CD8-positive, alpha-beta memory T cell (primary cell): ENCODE measurements at regions not wholly inside any gene's neighbourhood (a gene's known extent, or its start where the extent isn't known, plus 50 kb on each side); places are given as distances from the start of the nearest gene placed in this dataset.
"Not testable (repeated sequence)": the region's sequence is repeated elsewhere in the genome, so short reads cannot be mapped to it uniquely, and the experiment has no call there.

Source experiments
- CTCF ChIA-PET: fragments of 350-600 bp; sonication (Branson Sonifier 250); formaldehyde crosslinking; loops from one replicate; lab custom pipeline; 2021; ENCODE audit warnings: antibody characterized with exemption; lab: Charles Lee
- POLR2A ChIA-PET: fragments of 350-600 bp; sonication (Branson Sonifier 250); formaldehyde crosslinking; loops from one replicate; lab custom pipeline; 2021; ENCODE audit warnings: antibody characterized with exemption; lab: Charles Lee
- DNase-seq, 5 donors: peaks; one replicate each; pipeline versions ENCODE4 v3.0.0 to v3.0.0-alpha.2; 2020 to 2022; ENCODE audit warnings: mixed read lengths in 1 of 5
- H3K27ac ChIP-seq: one replicate; pipeline ENCODE4 v1.7.0; 2013; ENCODE audit warnings: low read depth, mild to moderate bottlenecking, low read length, moderate library complexity
- H3K27me3 ChIP-seq: 2 replicates; pipeline ENCODE4 v1.7.0; 2013; ENCODE audit warnings: low read length, mild to moderate bottlenecking; ENCODE audit not compliant: insufficient read depth, poor library complexity, severe bottlenecking
- H3K36me3 ChIP-seq: 2 replicates; pipeline ENCODE4 v1.7.0; 2013; ENCODE audit warnings: mild to moderate bottlenecking, low read length, moderate library complexity; ENCODE audit not compliant: insufficient read depth
- H3K4me1 ChIP-seq: 2 replicates; pipeline ENCODE4 v1.7.0; 2013; ENCODE audit warnings: mild to moderate bottlenecking, low read length, moderate library complexity; ENCODE audit not compliant: insufficient read depth
- H3K4me3 ChIP-seq: 2 replicates; pipeline ENCODE4 v1.7.0; 2013; ENCODE audit warnings: mild to moderate bottlenecking, low read length
- H3K9me3 ChIP-seq: 2 replicates; pipeline ENCODE4 v1.7.0; 2013; ENCODE audit warnings: mild to moderate bottlenecking, low read length
- H3K27ac Mint-ChIP-seq, 8 donors: one replicate each; pipeline ENCODE4 v1.8.0; 2020 to 2021; ENCODE audit warnings: mixed read lengths in 8 of 8, mild to moderate bottlenecking in 6 of 8, inconsistent platforms in 3 of 8, moderate library complexity in 3 of 8
- H3K27me3 Mint-ChIP-seq, 2 donors: one replicate each; pipeline ENCODE4 v1.8.0; 2020 to 2021; ENCODE audit warnings: mixed read lengths in 2 of 2, mild to moderate bottlenecking in 1 of 2, moderate library complexity in 1 of 2
- H3K36me3 Mint-ChIP-seq, 3 donors: one replicate each; pipeline ENCODE4 v1.8.0; 2020 to 2021; ENCODE audit warnings: mixed read lengths in 3 of 3, inconsistent platforms in 1 of 3, mild to moderate bottlenecking in 1 of 3
- H3K4me1 Mint-ChIP-seq, 3 donors: one replicate each; pipeline ENCODE4 v1.8.0; 2020 to 2021; ENCODE audit warnings: mixed read lengths in 3 of 3, inconsistent platforms in 1 of 3, mild to moderate bottlenecking in 1 of 3
- H3K4me3 Mint-ChIP-seq, 7 donors: one replicate each; pipeline ENCODE4 v1.8.0; 2020 to 2021; ENCODE audit warnings: mixed read lengths in 7 of 7, mild to moderate bottlenecking in 6 of 7, moderate library complexity in 4 of 7, inconsistent platforms in 2 of 7
- H3K9me3 Mint-ChIP-seq, 5 donors: one replicate each; pipeline ENCODE4 v1.8.0; 2020 to 2022; ENCODE audit warnings: mixed read lengths in 5 of 5, mild to moderate bottlenecking in 3 of 5, moderate library complexity in 2 of 5, inconsistent platforms in 1 of 5

DNA sequence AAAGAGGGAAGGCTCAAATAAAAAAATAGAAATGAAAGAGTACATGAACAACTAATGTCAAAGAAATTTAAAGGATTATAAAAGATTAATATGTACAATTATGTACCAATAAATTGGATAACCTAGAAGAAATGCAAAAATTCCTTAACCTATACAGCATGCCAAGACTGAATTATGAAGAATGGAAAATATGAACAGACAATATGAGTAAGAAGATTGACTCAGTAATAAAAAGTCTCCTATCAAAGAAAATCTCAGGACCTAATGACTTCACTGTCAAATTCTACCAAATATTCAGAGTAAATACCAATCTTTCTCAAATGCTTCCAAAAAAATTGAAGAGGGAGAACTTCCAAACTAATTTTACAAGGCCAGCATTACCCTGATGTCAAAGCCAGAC is 120.2 kb upstream of the SPOPL start:
- H3K27ac Mint-ChIP-seq = peak overlapping the region in 1 of 8 donors; percentile 61
- H3K9me3 ChIP-seq = no peaks in the 10 kb centered on the region
- no peaks in the 10 kb centered on the region for H3K4me1 Mint-ChIP-seq
- no peak overlapping the region for H3K27ac ChIP-seq
- H3K36me3 Mint-ChIP-seq = peaks cover 0 to 10% (median 0%) of the 10 kb centered on the region in 3 donors
- no peaks in the 10 kb centered on the region for H3K36me3 ChIP-seq
- POLR2A ChIA-PET = no interaction called here
- no peak overlapping the region for H3K4me3 Mint-ChIP-seq
- no peaks in the 10 kb centered on the region for H3K27me3 ChIP-seq
- DNase-seq = no peak
- CTCF ChIA-PET = no interaction called here
- peaks cover 0 to 18% (median 6%) of the 10 kb centered on the region in 5 donors for H3K9me3 Mint-ChIP-seq
- peaks cover 0 to 2% of the 10 kb centered on the region in 2 donors for H3K27me3 Mint-ChIP-seq
- no peak overlapping the region for H3K4me3 ChIP-seq
- H3K4me1 ChIP-seq = no peaks in the 10 kb centered on the region

DNA sequence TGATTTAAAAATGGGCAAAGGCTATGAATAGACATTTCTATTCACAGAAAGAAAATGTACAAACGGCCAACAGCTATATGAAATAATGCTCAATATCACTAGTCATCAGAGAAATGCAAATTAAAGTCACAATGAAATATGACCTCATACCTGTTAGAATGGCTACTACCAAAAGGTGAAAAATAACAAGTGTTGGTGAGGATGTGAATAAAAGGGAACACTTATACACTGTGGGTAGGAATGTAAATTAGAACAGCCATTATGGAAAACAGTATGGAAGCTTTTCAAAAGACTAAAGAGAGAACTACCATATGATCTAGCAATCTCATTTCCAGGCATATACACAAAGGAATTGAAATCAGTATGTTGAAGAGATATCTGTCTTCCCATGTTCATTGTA is 118.9 kb upstream of the SPOPL start:
- POLR2A ChIA-PET = no interaction called here

DNA sequence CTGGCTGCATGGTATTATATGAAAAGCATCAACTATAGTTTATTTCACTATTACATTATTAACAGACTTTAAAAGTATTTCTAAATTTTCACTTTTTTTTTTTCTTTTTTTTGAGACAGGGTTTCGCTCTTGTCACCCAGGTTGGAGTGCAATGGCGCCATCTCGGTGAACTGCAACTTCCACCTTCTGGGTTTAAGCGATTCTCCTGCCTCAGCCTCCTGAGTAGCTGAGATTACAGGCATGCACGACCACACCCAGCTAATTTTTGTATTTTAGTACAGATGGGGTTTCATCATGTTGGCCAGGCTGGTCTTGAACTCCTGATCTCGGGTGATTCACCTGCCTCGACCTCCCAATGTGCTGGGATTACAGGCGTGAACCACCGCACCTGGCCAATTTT is 115.4 kb upstream of the SPOPL start:
- H3K36me3 ChIP-seq, H3K4me1 Mint-ChIP-seq, CTCF ChIA-PET, DNase-seq, H3K27ac Mint-ChIP-seq, H3K9me3 ChIP-seq, H3K4me1 ChIP-seq, H3K9me3 Mint-ChIP-seq, POLR2A ChIA-PET, H3K36me3 Mint-ChIP-seq, H3K4me3 ChIP-seq, H3K27me3 Mint-ChIP-seq, H3K4me3 Mint-ChIP-seq, H3K27me3 ChIP-seq, H3K27ac ChIP-seq: not testable (repeated sequence)

More for the DNA sequence above, 118.9 kb upstream of the SPOPL start:
- Histone ChIP-seq H3K36me3 (no peaks in the 10 kb centered on the region), H3K27ac (no peak overlapping the region), H3K4me1 (no peaks in the 10 kb centered on the region), H3K4me3 (no peak overlapping the region), H3K27me3 (no peaks in the 10 kb centered on the region), H3K9me3 (no peaks in the 10 kb centered on the region)
- Mint-ChIP-seq H3K27ac (no peak overlapping the region), H3K27me3 (peaks cover 0 to 2% of the 10 kb centered on the region in 2 donors), H3K4me3 (no peak overlapping the region), H3K36me3 (peaks cover 0 to 4% (median 0%) of the 10 kb centered on the region in 3 donors), H3K9me3 (peaks cover 0 to 18% (median 6%) of the 10 kb centered on the region in 5 donors), H3K4me1 (no peaks in the 10 kb centered on the region)
- CTCF ChIA-PET = no interaction called here
- DNase-seq = no peak

DNA sequence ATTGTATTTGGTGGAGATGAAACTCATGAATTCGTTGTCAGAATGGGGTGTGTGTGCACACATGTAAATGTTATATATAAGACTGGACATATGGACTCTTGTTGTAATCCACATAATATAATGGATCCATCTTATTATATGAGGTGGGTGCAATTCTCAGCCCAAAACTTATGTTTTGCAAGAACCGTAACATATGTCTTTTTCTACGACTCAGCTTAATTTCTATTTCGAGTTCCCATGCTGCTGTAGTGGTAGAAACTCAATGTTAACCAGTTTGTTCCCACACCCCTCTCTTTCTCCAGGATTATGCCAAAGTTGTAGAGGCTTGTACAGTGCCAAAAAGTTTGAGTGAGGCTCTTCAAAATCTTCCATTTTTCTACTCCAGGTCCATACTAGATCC is 112.5 kb upstream of the SPOPL start:
- Histone ChIP-seq H3K27ac (no peak overlapping the region), H3K9me3 (no peaks in the 10 kb centered on the region), H3K4me3 (no peak overlapping the region), H3K27me3 (no peaks in the 10 kb centered on the region), H3K4me1 (no peaks in the 10 kb centered on the region), H3K36me3 (no peaks in the 10 kb centered on the region)
- no peak overlapping the region for H3K27ac Mint-ChIP-seq
- DNase-seq = no peak
- H3K9me3 Mint-ChIP-seq = no peaks in the 10 kb centered on the region
- no peaks in the 10 kb centered on the region for H3K4me1 Mint-ChIP-seq
- H3K4me3 Mint-ChIP-seq = no peak overlapping the region
- ChIA-PET POLR2A (no interaction called here), CTCF (no interaction called here)
- H3K36me3 Mint-ChIP-seq = no peaks in the 10 kb centered on the region
- H3K27me3 Mint-ChIP-seq = no peaks in the 10 kb centered on the region

DNA sequence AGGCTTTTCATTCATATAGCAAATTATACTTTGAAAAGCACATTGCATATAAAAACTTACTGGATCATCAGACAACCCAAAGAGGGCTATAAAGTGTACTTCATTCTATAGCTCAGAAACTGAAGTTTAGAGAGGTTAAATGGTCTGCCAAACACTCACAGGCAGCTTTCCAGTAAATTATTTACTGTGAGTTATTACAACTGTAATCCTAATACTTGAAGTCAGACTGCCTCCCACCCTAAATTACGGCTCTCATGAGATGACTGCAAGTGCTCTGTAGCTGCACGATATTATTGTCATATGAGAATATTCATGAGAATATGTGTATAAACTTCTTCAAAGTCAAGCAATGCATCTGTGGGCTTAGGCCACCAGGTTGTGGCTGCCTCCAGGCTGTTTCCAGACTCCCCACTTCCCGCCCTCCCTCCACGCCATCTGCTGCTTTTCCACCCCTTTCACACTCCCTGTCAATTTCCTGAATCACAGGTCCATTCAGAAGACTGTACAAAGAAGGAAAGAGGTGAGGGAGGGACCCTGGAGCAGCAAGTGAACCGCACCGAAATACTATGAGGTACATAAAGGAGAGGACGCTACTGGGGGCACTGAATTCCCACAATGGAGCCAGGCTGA is 111.1 kb upstream of the SPOPL start:
- H3K9me3 Mint-ChIP-seq = peaks cover 0 to 4% (median 0%) of the 10 kb centered on the region in 5 donors
- DNase-seq = no peak
- H3K36me3 ChIP-seq = no peaks in the 10 kb centered on the region
- POLR2A ChIA-PET = no interaction called here
- CTCF ChIA-PET = no interaction called here
- no peaks in the 10 kb centered on the region for H3K27me3 ChIP-seq
- H3K27me3 Mint-ChIP-seq = no peaks in the 10 kb centered on the region
- H3K4me3 Mint-ChIP-seq = no peak overlapping the region
- no peaks in the 10 kb centered on the region for H3K9me3 ChIP-seq
- H3K4me1 Mint-ChIP-seq = no peaks in the 10 kb centered on the region
- no peak overlapping the region for H3K27ac ChIP-seq
- H3K36me3 Mint-ChIP-seq = peaks cover 0 to under 1% (median 0%) of the 10 kb centered on the region in 3 donors
- no peaks in the 10 kb centered on the region for H3K4me1 ChIP-seq
- H3K4me3 ChIP-seq = no peak overlapping the region
- H3K27ac Mint-ChIP-seq = no peak overlapping the region

DNA sequence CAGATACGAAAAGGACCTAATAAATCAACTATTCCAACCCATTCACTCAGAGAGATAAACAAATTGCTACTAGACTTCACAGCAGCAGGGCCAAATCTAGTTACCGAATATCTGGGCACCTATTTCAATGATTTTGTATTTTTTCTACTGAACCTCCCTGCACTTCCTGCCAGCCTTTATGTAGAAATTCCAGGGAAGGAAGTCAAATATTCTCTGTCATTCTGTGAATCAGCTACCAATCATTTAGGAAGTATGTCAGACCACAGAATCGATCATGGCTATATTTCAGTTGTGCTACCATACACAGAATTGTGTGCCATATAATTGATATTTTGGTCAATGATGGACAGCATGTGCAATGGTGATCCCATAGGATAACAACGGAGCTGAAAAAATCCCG is 109.6 kb upstream of the SPOPL start:
- Mint-ChIP-seq H3K36me3 (peaks cover 0 to 5% (median 0%) of the 10 kb centered on the region in 3 donors), H3K9me3 (peaks cover 0 to 9% (median 7%) of the 10 kb centered on the region in 5 donors), H3K4me3 (no peak overlapping the region), H3K27ac (no peak overlapping the region), H3K27me3 (no peaks in the 10 kb centered on the region), H3K4me1 (no peaks in the 10 kb centered on the region)
- Histone ChIP-seq H3K36me3 (no peaks in the 10 kb centered on the region), H3K9me3 (no peaks in the 10 kb centered on the region), H3K4me1 (no peaks in the 10 kb centered on the region), H3K27ac (no peak overlapping the region), H3K4me3 (no peak overlapping the region), H3K27me3 (no peaks in the 10 kb centered on the region)
- ChIA-PET POLR2A (no interaction called here), CTCF (no interaction called here)
- DNase-seq = no peak

DNA sequence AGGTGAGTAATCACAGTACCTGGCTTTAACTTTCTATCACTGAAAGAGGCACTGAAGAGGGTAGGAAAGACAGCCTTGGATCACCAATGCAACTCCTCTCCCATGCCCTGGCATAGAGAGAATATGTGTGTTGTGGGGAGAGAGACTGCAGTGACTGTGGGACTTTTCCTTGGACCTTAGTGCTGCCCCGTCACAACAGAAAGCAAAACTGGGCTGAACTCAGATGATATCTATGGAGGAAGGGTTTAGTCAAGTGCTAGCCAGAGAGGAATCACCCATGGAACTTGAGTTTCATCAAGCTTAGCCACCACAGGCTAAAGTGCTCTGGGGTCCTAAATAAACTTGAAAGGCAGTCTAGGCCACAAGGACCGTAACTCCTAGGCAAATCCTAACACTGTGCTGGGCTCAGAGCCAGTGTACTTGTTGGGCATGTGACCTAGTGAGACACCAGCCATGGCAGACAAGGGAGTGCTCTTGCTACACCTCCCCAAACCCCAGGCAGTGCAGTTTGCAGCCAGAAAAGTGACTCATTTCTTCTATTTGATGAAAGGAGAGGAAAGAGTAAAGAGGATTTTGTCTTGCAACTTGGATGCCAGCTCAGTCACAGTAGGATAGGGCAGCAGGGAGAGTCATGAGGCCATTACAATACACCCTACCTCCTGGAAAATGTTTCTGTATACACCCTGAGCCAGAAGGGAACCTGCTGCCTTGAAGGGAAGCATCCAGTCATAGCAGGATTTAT is 105.8 kb upstream of the SPOPL start:
- H3K4me3 Mint-ChIP-seq = no peak overlapping the region
- Histone ChIP-seq H3K4me3 (no peak overlapping the region), H3K9me3 (no peaks in the 10 kb centered on the region), H3K4me1 (no peaks in the 10 kb centered on the region), H3K36me3 (no peaks in the 10 kb centered on the region), H3K27ac (no peak overlapping the region), H3K27me3 (no peaks in the 10 kb centered on the region)
- H3K27me3 Mint-ChIP-seq = peaks cover 0 to 3% of the 10 kb centered on the region in 2 donors
- no peak overlapping the region for H3K27ac Mint-ChIP-seq
- H3K36me3 Mint-ChIP-seq = peaks cover 0 to 8% (median 2%) of the 10 kb centered on the region in 3 donors
- DNase-seq = no peak
- CTCF ChIA-PET = no interaction called here
- POLR2A ChIA-PET = no interaction called here
- peaks cover 14 to 33% (median 16%) of the 10 kb centered on the region in 5 donors for H3K9me3 Mint-ChIP-seq
- H3K4me1 Mint-ChIP-seq = no peaks in the 10 kb centered on the region

DNA sequence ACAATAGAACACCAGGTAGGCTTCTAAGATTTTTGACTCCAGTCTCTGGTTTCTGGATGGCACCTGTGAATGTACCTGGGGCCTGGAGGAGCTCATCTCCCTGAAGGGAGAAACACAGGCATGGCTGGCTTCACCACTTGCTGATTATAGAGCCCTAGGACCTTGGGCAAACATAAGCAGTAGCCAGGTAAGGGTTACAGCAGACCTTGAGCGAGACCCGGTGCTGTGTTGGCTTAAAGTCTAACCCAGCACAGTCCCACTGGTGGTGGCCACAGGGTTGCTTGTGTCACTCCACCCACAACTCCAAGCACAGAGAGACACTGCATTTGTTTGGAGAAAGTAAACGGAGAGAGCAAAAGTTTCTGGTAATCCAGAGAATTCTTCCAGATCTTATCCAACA is 104.7 kb upstream of the SPOPL start:
- Histone ChIP-seq H3K27ac (no peak overlapping the region), H3K9me3 (no peaks in the 10 kb centered on the region), H3K36me3 (no peaks in the 10 kb centered on the region), H3K4me3 (no peak overlapping the region), H3K4me1 (no peaks in the 10 kb centered on the region), H3K27me3 (no peaks in the 10 kb centered on the region)
- no peak for DNase-seq
- no peak overlapping the region for H3K27ac Mint-ChIP-seq
- no peak overlapping the region for H3K4me3 Mint-ChIP-seq
- H3K36me3 Mint-ChIP-seq = peaks cover 0 to 16% (median 2%) of the 10 kb centered on the region in 3 donors
- ChIA-PET CTCF (no interaction called here), POLR2A (no interaction called here)
- peaks cover 21 to 44% (median 26%) of the 10 kb centered on the region in 5 donors for H3K9me3 Mint-ChIP-seq
- no peaks in the 10 kb centered on the region for H3K4me1 Mint-ChIP-seq
- peaks cover 0 to 3% of the 10 kb centered on the region in 2 donors for H3K27me3 Mint-ChIP-seq
